Kidney epithelial cell (primary cell): ENCODE measurements at regions not wholly inside any gene's neighbourhood (a gene's known extent, or its start where the extent isn't known, plus 50 kb on each side); places are given as distances from the start of the nearest gene placed in this dataset.

ENCODE experiments used
- DNase-seq: peaks from one replicate; pipeline ENCODE4 v3.0.0-alpha.2; 2010; ENCODE audit warnings: low read depth
- H3K27me3 ChIP-seq: 2 replicates; pipeline ENCODE4 v1.6.0; 2011; ENCODE audit warnings: low read length; ENCODE audit not compliant: control insufficient read depth, insufficient read depth
- H3K36me3 ChIP-seq: 2 replicates; pipeline ENCODE4 v1.5.1; 2011; ENCODE audit warnings: low read length; ENCODE audit not compliant: control insufficient read depth, insufficient read depth
- H3K4me3 ChIP-seq: 2 replicates; pipeline ENCODE4 v1.5.1; 2011; ENCODE audit warnings: low read depth, mild to moderate bottlenecking, control low read depth, low read length
- CTCF ChIP-seq: IDR thresholded peaks from 2 replicates; pipeline ENCODE4 v1.5.1; 2011; ENCODE audit warnings: mild to moderate bottlenecking, moderate library complexity, low read length, control low read depth, inconsistent platforms; ENCODE audit not compliant: insufficient read depth, poor library complexity, severe bottlenecking

DNA sequence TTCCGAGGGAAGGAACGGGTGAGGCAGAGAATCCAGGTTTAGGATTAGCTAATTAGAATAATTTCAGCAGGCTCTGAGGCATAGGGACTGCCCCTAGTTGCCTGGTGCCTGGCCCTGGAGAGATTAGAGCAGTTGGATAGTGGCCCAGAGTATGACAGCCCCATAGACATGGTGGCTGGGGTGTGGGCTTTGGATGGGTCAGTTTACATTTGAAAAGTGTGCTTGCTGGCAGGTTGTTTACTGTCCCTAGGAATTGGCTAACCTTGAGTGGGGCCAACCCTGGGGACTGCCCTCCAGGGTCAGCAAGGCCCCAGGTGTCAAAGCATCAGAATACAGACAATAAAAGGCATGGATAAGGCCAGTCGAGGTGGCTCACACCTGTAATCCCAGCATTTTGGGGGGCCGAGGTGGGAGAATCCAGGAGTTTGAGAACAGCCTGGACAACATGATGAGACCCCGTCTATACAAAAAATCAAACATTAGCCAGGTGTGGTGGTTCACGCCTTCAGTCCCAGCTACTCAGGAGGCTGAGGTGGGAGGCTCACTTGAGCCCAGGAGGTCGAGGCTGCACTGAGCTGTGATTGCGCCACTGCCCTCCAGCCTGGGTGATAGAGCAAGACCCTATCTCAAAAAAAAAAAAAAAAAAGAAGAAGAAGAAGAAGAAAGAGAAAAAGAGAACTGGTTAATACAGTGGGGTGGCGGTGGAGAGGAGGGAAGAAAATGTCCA, 182.3 kb upstream of the PWP1 start:
- no peaks in the 10 kb centered on the region for H3K27me3 ChIP-seq
- DNase-seq = no peak
- no peaks in the 10 kb centered on the region for H3K36me3 ChIP-seq
- no peak overlapping the region for H3K4me3 ChIP-seq
- no peak for TF ChIP-seq CTCF

GRCh38 chr12:107503887-107504885, 181.4 kb upstream of the PWP1 start:
- no peak for DNase-seq
- H3K27me3 ChIP-seq = no peaks in the 10 kb centered on the region
- no peaks in the 10 kb centered on the region for H3K36me3 ChIP-seq
- H3K4me3 ChIP-seq = no peak overlapping the region
- no peak for TF ChIP-seq CTCF

DNA sequence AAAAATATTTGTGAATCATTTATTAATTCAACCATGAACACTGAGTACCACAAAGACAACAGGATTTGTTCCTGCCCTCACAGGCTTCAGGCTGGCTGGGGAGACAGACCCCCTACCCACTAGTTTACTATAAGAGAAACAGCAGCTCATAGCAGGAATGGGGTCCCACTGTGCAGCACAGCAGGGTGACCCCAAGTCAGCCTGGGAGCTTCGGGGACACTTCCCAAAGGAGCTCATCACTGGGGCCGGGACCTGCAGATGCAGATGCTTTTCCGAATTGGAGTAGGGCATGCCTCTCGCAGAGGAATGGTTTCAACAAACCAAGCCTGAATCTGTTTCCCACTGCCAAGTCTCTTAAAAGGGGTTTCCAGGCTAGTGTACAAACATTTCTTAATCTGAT, 176.2 kb upstream of the PWP1 start:
- DNase-seq = no peak
- H3K27me3 ChIP-seq = no peaks in the 10 kb centered on the region

DNA sequence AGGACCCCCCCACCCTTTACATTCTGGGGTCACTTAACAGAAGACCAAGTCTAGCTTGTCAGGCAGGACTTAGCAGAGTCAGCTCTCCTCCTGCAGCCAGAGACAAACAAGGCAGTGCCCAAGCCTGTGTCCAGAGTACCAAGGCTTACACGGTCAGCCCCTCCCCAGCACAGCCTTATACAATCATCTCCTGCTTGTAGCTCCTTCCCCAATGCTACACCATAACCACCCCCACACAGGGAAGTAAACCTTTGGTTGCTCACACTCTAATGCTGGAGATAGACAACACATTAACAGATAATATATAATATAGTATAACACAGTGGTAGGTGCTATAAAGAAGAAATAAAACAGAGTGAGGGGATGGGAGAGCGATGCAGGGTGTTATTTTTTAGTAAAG, 175.4 kb upstream of the PWP1 start:
- DNase-seq = no peak
- TF ChIP-seq CTCF = no peak

More for the DNA sequence above, 176.2 kb upstream of the PWP1 start:
- no peak for TF ChIP-seq CTCF
- Histone ChIP-seq H3K4me3 (no peak overlapping the region), H3K36me3 (no peaks in the 10 kb centered on the region)

DNA sequence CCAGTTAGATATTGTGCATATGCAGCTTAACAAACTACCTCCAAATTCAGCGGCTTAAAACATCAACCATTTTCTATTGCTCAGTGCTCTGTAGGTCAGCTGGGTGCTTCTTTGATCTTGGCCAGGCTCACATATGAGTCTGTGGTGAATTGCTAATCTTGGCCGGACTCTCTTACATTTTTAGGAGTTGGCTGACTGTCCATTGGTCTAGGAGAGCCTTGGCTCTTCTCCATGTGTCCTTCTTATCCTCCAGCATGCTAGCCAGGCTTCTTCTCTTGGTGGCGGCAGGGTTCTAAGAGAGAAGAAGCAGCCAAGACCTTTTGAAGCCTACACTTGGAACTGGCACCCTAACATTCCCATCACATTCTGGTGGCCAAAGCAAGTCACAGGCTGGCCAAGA, 174.3 kb upstream of the PWP1 start:
- H3K27me3 ChIP-seq = no peaks in the 10 kb centered on the region
- H3K4me3 ChIP-seq = no peak overlapping the region
- no peak for TF ChIP-seq CTCF
- DNase-seq = no peak
- H3K36me3 ChIP-seq = no peaks in the 10 kb centered on the region

More for the DNA sequence above, 175.4 kb upstream of the PWP1 start:
- Histone ChIP-seq H3K27me3 (no peaks in the 10 kb centered on the region), H3K4me3 (no peak overlapping the region), H3K36me3 (no peaks in the 10 kb centered on the region)
